NCI-H774 (cell line): ENCODE measurements at regions not wholly inside any gene's neighbourhood (a gene's known extent, or its start where the extent isn't known, plus 50 kb on each side); places are given as distances from the start of the nearest gene placed in this dataset.
A peak's percentile ranks its signal among the peaks of the same experiment; 100 is the strongest.

Experiments
- DNase-seq: peaks from one replicate; lab custom pipeline; 2025; lab: John Stamatoyannopoulos, UW

- no peak for DNase-seq
Observed at GRCh38 chr10:76735866-76736265, 901.7 kb downstream of the KCNMA1 start.

- DNase-seq: no peak
Observed at GRCh38 chr10:76733441-76733936, 904.1 kb downstream of the KCNMA1 start.

- DNase-seq: no peak
Observed at GRCh38 chr10:76732306-76732705, 905.3 kb downstream of the KCNMA1 start.

GRCh38 chr10:76729841-76730487 is 907.6 kb downstream of the KCNMA1 start:
- DNase-seq: no peak

- DNase-seq: no peak
Observed at GRCh38 chr10:76729346-76729745, 908.3 kb downstream of the KCNMA1 start.

- DNase-seq: no peak
Observed at GRCh38 chr10:76727038-76727437, 910.6 kb downstream of the KCNMA1 start.

- peak; percentile 11 for DNase-seq
Observed at GRCh38 chr10:76723844-76724243, 913.8 kb downstream of the KCNMA1 start.

GRCh38 chr10:76721891-76722505 is 915.6 kb downstream of the KCNMA1 start:
- DNase-seq: no peak

- no peak for DNase-seq
Observed at GRCh38 chr10:76719006-76719405, 918.6 kb downstream of the KCNMA1 start.

- DNase-seq: no peak
Observed at GRCh38 chr10:76717141-76717540, 920.5 kb downstream of the KCNMA1 start.

- DNase-seq: no peak
Observed at GRCh38 chr10:76711222-76711997, 926.2 kb downstream of the KCNMA1 start.

- DNase-seq: no peak
Observed at GRCh38 chr10:76700241-76700640, 937.4 kb downstream of the KCNMA1 start.

- no peak for DNase-seq
Observed at GRCh38 chr10:76697923-76698322, 939.7 kb downstream of the KCNMA1 start.

- no peak for DNase-seq
Observed at GRCh38 chr10:76695069-76695468, 942.5 kb downstream of the KCNMA1 start.

GRCh38 chr10:76686201-76686600 is 951.4 kb downstream of the KCNMA1 start:
- DNase-seq: no peak

- no peak for DNase-seq
Observed at GRCh38 chr10:76684968-76685367, 952.6 kb downstream of the KCNMA1 start.

- DNase-seq: no peak
Observed at GRCh38 chr10:76681153-76681552, 956.5 kb downstream of the KCNMA1 start.

- no peak for DNase-seq
Observed at GRCh38 chr10:76679030-76679429, 958.6 kb downstream of the KCNMA1 start.

GRCh38 chr10:76675951-76676587 is 961.5 kb downstream of the KCNMA1 start:
- no peak for DNase-seq

GRCh38 chr10:76675561-76675950 is 962.1 kb downstream of the KCNMA1 start:
- DNase-seq: no peak

GRCh38 chr10:76667408-76668370 is 969.9 kb downstream of the KCNMA1 start:
- no peak for DNase-seq
